WI38 (cell line): ENCODE measurements at regions not wholly inside any gene's neighbourhood (a gene's known extent, or its start where the extent isn't known, plus 50 kb on each side); places are given as distances from the start of the nearest gene placed in this dataset.

ENCODE experiments used
- H3K4me3 ChIP-seq: 2 replicates; pipeline ENCODE4 v1.5.1; 2011; ENCODE audit warnings: low read depth, mild to moderate bottlenecking, control low read depth, low read length
- CTCF ChIP-seq: IDR thresholded peaks from 2 replicates; pipeline ENCODE4 v1.5.1; 2012; ENCODE audit warnings: low read depth, mild to moderate bottlenecking, control low read depth, low read length

- no peak overlapping the region for H3K4me3 ChIP-seq
- TF ChIP-seq CTCF, result no peak
These were observed 145.4 kb downstream of the BUB3 start for GRCh38 chr10:123299598-123299997.

GRCh38 chr10:123301077-123301857 is 147.1 kb downstream of the BUB3 start:
- no peak for TF ChIP-seq CTCF
- H3K4me3 ChIP-seq, result no peak overlapping the region

DNA sequence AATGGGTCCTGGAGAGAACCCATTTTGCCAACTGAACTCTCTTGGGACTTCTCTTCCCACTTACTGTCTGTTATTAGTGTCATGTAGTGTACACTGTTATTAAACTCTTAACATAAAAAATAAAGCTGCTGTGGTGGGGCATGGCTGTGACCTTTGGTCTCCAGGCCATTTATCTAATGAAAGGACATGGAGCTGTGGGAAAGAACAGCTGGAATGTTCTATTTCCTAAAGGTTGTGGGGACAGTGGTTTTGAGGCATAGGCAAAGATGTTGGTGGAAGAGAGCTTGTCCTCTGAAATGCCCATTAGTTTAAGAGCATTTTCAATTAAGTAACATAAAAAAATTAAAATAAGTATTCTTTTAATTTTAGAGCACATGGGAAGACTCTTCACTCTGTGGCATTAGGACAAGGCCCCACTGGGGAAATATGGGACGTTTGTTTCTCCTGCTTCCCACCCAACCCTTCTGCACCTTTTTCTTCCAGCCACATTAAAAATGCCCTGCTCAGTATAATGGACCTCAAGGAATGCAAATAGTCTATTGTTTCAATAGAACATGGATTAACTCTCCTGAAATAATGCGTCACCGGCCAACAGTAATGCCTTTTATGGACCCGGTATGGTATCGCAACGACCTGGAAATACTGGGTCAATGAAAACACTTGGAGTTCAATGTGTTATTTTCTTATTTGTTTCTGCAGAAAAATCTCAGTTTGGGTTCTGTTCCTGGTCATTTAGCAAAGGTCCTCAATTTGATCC is 149.6 kb downstream of the BUB3 start:
- H3K4me3 ChIP-seq, result no peak overlapping the region
- no peak for TF ChIP-seq CTCF

DNA sequence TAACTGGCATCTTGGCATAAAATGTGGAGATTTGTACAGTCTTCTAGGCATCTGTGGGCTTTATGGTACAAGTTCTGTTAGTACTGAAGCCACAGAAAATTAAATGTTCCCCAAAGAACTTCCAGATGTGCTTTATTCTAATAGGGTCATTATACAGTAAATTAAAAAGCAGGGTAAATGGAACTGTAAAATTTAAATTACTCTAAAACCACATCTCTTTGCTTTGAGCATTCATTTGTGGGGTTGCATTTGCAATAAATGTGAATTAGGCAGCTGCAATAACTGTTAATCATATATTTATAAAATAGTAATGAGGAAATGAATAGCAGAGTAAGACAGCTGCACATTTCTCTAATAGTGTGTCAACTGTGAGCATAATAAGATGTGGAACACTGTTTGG is 151.5 kb downstream of the BUB3 start:
- H3K4me3 ChIP-seq, result no peak overlapping the region
- TF ChIP-seq CTCF, result no peak

DNA sequence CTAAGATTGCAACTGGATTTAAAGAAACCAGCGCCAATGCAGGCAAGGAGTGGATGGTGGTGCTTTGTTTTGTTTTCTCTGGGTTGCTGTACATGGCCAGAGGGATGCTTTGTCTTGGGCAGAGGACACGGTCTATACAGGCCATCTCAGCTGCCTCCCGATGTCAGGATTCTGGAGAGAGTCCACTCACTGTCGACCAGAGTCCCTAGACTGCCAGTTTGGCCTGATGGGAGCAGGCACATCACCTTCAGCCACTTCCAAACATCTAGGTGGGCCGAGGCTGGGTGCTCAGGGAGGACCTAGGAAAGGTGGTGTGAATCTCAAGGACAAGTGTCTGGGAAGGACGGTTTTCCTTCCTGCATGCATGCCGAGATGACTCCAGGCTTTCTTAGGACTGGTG is 152.1 kb downstream of the BUB3 start:
- H3K4me3 ChIP-seq, result no peak overlapping the region
- no peak for TF ChIP-seq CTCF

DNA sequence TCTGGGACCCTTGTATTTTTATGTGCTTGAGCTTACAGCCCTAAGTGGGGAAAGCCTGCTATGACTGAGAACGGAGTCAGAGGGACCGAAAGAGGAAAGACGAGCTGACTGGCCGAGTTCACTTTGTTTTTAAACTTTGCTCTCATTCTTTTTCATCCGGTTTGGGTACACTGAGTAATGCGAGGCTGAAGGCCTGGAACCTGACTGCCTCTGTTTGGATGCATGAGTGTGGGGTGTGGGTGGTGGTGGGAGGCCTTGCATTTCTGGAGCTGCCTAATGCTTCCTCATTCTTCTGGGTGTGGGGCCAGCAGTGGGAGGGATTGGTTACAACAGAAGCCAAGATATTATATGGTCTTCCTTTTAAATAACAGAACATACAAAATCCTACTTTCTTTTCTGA is 155.5 kb downstream of the BUB3 start:
- TF ChIP-seq CTCF, result no peak
- H3K4me3 ChIP-seq, result no peak overlapping the region

GRCh38 chr10:123316776-123317175 is 162.6 kb downstream of the BUB3 start:
- TF ChIP-seq CTCF, result no peak
- H3K4me3 ChIP-seq, result no peak overlapping the region
